HEK293 (cell line): ENCODE measurements at regions not wholly inside any gene's neighbourhood (a gene's known extent, or its start where the extent isn't known, plus 50 kb on each side); places are given as distances from the start of the nearest gene placed in this dataset.

Source experiments
- CTCF ChIA-PET: fragments of 350-600 bp; formaldehyde crosslinking; extraction: SDS; loops from one replicate; lab custom pipeline; 2021; ENCODE audit warnings: antibody characterized with exemption; lab: Yijun Ruan, JAX
- POLR2A ChIA-PET: fragments of 300-600 bp; formaldehyde crosslinking; extraction: SDS; loops from one replicate; lab custom pipeline; 2020; ENCODE audit warnings: antibody characterized with exemption, inconsistent platforms; lab: Yijun Ruan, JAX
- H3K27ac ChIP-seq: fragments of 200-500 bp; sonication (Bioruptor generic); 2 replicates; pipeline ENCODE4 v1.5.1; 2014; ENCODE audit warnings: low read depth, low read length, control low read depth, inconsistent platforms; ENCODE audit errors: extremely low read depth
- H3K36me3 ChIP-seq, 2 experiments: fragments of 200-500 bp in 1 of 2; sonication (Bioruptor generic) in 1 of 2; 1 replicate in 1 of 2; 2 replicates in 1 of 2; pipeline ENCODE4 v1.5.1; 2014 to 2017; ENCODE audit warnings: inconsistent platforms in 2 of 2, low read length in 2 of 2; ENCODE audit not compliant: control insufficient read depth in 2 of 2, insufficient read depth in 1 of 2
- H3K4me1 ChIP-seq: fragments of 200-500 bp; sonication (Bioruptor generic); 2 replicates; pipeline ENCODE4 v1.5.1; 2014; ENCODE audit warnings: mild to moderate bottlenecking, low read length, inconsistent platforms; ENCODE audit not compliant: control insufficient read depth, insufficient read depth
- H3K4me3 ChIP-seq: 2 replicates; pipeline ENCODE4 v1.5.1; 2011; ENCODE audit warnings: low read depth, mild to moderate bottlenecking, control low read depth, low read length, moderate library complexity
- H3K9me3 ChIP-seq: fragments of 200-500 bp; sonication (Bioruptor generic); 2 replicates; pipeline ENCODE4 v1.5.1; 2014; ENCODE audit warnings: low read depth, low read length, inconsistent platforms; ENCODE audit not compliant: control insufficient read depth, insufficient read depth
- EGR2 ChIP-seq: fragments of 450-650 bp; formaldehyde crosslinking; IDR thresholded peaks from 2 replicates; pipeline ENCODE4 v1.5.1; 2016; ENCODE audit warnings: low read depth, missing biosample characterization, missing genetic modification characterization
- FEZF1 ChIP-seq: fragments of 450-650 bp; formaldehyde crosslinking; IDR thresholded peaks from 2 replicates; pipeline ENCODE4 v1.5.1; 2016; ENCODE audit warnings: missing biosample characterization, missing genetic modification characterization
- GLI2 ChIP-seq: fragments of 450-650 bp; formaldehyde crosslinking; IDR thresholded peaks from 2 replicates; pipeline ENCODE4; 2017; ENCODE audit warnings: missing biosample characterization, missing genetic modification characterization, low read depth, borderline replicate concordance
- KLF9 ChIP-seq: fragments of 450-650 bp; formaldehyde crosslinking; IDR thresholded peaks from 2 replicates; pipeline ENCODE4 v1.5.1; 2016; ENCODE audit warnings: missing biosample characterization, missing genetic modification characterization, low read depth
- ZBTB8A ChIP-seq: fragments of 450-650 bp; formaldehyde crosslinking; IDR thresholded peaks from 2 replicates; pipeline ENCODE4 v1.5.1; 2016; ENCODE audit warnings: missing biosample characterization, missing genetic modification characterization
- ZFP3 ChIP-seq: fragments of 450-650 bp; formaldehyde crosslinking; IDR thresholded peaks from 2 replicates; pipeline ENCODE4 v1.5.1; 2016; ENCODE audit warnings: low read depth, missing biosample characterization, missing genetic modification characterization
- ZNF132 ChIP-seq: fragments of 450-650 bp; formaldehyde crosslinking; IDR thresholded peaks from 2 replicates; pipeline ENCODE4 v1.5.1; 2017; ENCODE audit warnings: missing biosample characterization, missing genetic modification characterization, borderline replicate concordance
- ZNF16 ChIP-seq: fragments of 450-650 bp; formaldehyde crosslinking; IDR thresholded peaks from 2 replicates; pipeline ENCODE4 v1.5.1; 2016; ENCODE audit warnings: low read depth, missing biosample characterization, missing genetic modification characterization
- ZNF175 ChIP-seq: fragments of 450-650 bp; formaldehyde crosslinking; IDR thresholded peaks from 2 replicates; pipeline ENCODE4 v1.5.1; 2016; ENCODE audit warnings: missing biosample characterization, missing genetic modification characterization
- ZNF248 ChIP-seq: fragments of 450-650 bp; formaldehyde crosslinking; IDR thresholded peaks from 2 replicates; pipeline ENCODE4 v1.5.1; 2017; ENCODE audit warnings: missing biosample characterization, missing genetic modification characterization
- ZNF324 ChIP-seq: fragments of 450-650 bp; formaldehyde crosslinking; IDR thresholded peaks from 2 replicates; pipeline ENCODE4 v1.5.1; 2016; ENCODE audit warnings: missing biosample characterization, missing genetic modification characterization
- ZNF366 ChIP-seq: fragments of 450-650 bp; formaldehyde crosslinking; conservative IDR thresholded peaks from 2 replicates; pipeline ENCODE4 v1.5.1; 2016; ENCODE audit warnings: missing biosample characterization, missing genetic modification characterization
- ZNF404 ChIP-seq: fragments of 450-650 bp; formaldehyde crosslinking; IDR thresholded peaks from 2 replicates; pipeline ENCODE4 v1.5.1; 2017; ENCODE audit warnings: missing biosample characterization, missing genetic modification characterization
- ZNF48 ChIP-seq: fragments of 450-650 bp; formaldehyde crosslinking; IDR thresholded peaks from 2 replicates; pipeline ENCODE4 v1.5.1; 2016; ENCODE audit warnings: missing biosample characterization, missing genetic modification characterization
- ZNF510 ChIP-seq: fragments of 450-650 bp; formaldehyde crosslinking; IDR thresholded peaks from 2 replicates; pipeline ENCODE4 v1.5.1; 2018; ENCODE audit warnings: mild to moderate bottlenecking, missing genetic modification characterization, missing biosample characterization; ENCODE audit not compliant: insufficient replicate concordance
- ZNF514 ChIP-seq: fragments of 450-650 bp; formaldehyde crosslinking; IDR thresholded peaks from 2 replicates; pipeline ENCODE4 v1.5.1; 2016; ENCODE audit warnings: missing biosample characterization, missing genetic modification characterization
- ZNF701 ChIP-seq: fragments of 450-650 bp; formaldehyde crosslinking; IDR thresholded peaks from 2 replicates; pipeline ENCODE4 v1.5.1; 2016; ENCODE audit warnings: missing biosample characterization, missing genetic modification characterization
- ZNF707 ChIP-seq: fragments of 450-650 bp; formaldehyde crosslinking; IDR thresholded peaks from 2 replicates; pipeline ENCODE4 v1.5.1; 2016; ENCODE audit warnings: missing biosample characterization, missing genetic modification characterization
- ZNF777 ChIP-seq: fragments of 450-650 bp; formaldehyde crosslinking; IDR thresholded peaks from 2 replicates; pipeline ENCODE4 v1.5.1; 2017; ENCODE audit warnings: missing biosample characterization, missing genetic modification characterization, borderline replicate concordance
- ZNF785 ChIP-seq: fragments of 450-650 bp; formaldehyde crosslinking; IDR thresholded peaks from 2 replicates; pipeline ENCODE4 v1.5.1; 2016; ENCODE audit warnings: missing biosample characterization, missing genetic modification characterization
- ZNF837 ChIP-seq: fragments of 450-650 bp; formaldehyde crosslinking; IDR thresholded peaks from 2 replicates; pipeline ENCODE4 v1.5.1; 2016; ENCODE audit warnings: missing biosample characterization, missing genetic modification characterization
- ZNF843 ChIP-seq: fragments of 450-650 bp; formaldehyde crosslinking; IDR thresholded peaks from 2 replicates; pipeline ENCODE4 v1.5.1; 2016; ENCODE audit warnings: missing biosample characterization, missing genetic modification characterization
- TF ChIP-seq, protein P1 (sequence below): fragments of 450-650 bp; formaldehyde crosslinking; IDR thresholded peaks from 2 replicates; pipeline ENCODE4 v1.5.1; 2016; ENCODE audit warnings: missing biosample characterization, missing genetic modification characterization
- TF ChIP-seq, protein P2 (sequence below): fragments of 450-650 bp; formaldehyde crosslinking; IDR thresholded peaks from 2 replicates; pipeline ENCODE4 v1.5.1; 2016; ENCODE audit warnings: missing biosample characterization, missing genetic modification characterization
- TF ChIP-seq, protein P3 (sequence below): fragments of 450-650 bp; formaldehyde crosslinking; IDR thresholded peaks from 2 replicates; pipeline ENCODE4 v1.5.1; 2016; ENCODE audit warnings: missing biosample characterization, missing genetic modification characterization
- TF ChIP-seq, protein P4 (sequence below): fragments of 450-650 bp; formaldehyde crosslinking; optimal IDR thresholded peaks from 2 replicates; pipeline ENCODE3; 2016; ENCODE audit warnings: missing biosample characterization, mild to moderate bottlenecking, missing genetic modification characterization

DNA sequence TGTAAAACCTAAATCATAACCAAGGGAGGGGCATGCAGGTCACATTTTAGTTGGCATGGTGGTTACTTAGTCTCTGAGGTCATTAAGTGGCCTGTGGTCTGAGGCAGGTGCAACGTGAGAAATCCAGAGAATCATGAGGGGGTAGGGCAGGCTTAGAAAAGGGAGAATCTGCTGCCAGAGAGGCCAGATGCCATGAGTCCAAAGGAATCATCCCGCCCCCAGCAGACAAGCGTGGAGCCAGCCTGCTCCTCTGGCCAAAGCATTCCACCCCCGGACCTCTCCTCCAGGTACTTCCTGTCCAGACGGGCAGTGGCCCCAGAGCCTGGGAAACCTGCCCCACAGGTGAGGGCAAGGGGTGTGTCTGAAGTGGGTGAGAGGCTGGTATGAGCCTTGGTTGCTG lies 196.4 kb upstream of the ZNF32 start:
- POLR2A ChIA-PET: no interaction called here
- Histone ChIP-seq H3K36me3 (no peaks in the 10 kb centered on the region), H3K4me1 (no peaks in the 10 kb centered on the region), H3K4me3 (no peak overlapping the region), H3K27ac (no peak overlapping the region), H3K9me3 (no peaks in the 10 kb centered on the region)
- TF ChIP-seq KLF9 (tag by site-specific recombination): no peak
- TF ChIP-seq ZNF785 (tag by site-specific recombination): no peak
- TF ChIP-seq ZNF701 (tag by site-specific recombination): no peak
- TF ChIP-seq ZNF132 (tag by site-specific recombination): no peak
- no peak for TF ChIP-seq ZNF510
- TF ChIP-seq GLI2 (tag by site-specific recombination): no peak
- TF ChIP-seq EGR2 (tag by site-specific recombination): no peak
- TF ChIP-seq ZNF837 (tag by site-specific recombination): no peak
- no peak for TF ChIP-seq ZNF366 (tag by site-specific recombination)
- TF ChIP-seq ZNF707 (tag by site-specific recombination): no peak
- TF ChIP-seq ZBTB8A (tag by site-specific recombination): no peak
- TF ChIP-seq ZNF175 (tag by site-specific recombination): no peak
- TF ChIP-seq ZNF16 (tag by site-specific recombination): no peak
- TF ChIP-seq ZFP3 (tag by site-specific recombination): no peak
- CTCF ChIA-PET: no interaction called here

DNA sequence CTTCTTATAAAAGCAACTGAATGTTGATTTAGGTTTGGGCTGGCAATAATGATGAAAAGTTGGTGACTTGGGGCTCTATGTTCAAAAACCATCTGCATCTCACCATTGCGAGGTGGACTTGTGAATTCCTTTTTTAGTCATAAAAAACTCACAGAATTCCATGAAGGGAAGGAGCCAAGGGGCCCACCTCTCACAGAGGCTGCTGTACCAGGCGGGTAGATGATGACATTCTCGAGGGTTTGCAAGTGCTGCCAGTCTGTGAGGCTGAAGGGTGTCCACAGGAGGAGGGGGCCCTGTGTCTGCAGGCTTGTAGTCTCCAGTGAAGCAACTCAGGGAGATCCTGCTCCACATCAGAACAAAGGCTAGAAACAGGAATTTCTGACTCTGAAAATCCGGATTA lies 195.5 kb upstream of the ZNF32 start:
- no peaks in the 10 kb centered on the region for H3K36me3 ChIP-seq
- ChIA-PET POLR2A (no interaction called here), CTCF (no interaction called here)
- no peaks in the 10 kb centered on the region for H3K4me1 ChIP-seq
- no peaks in the 10 kb centered on the region for H3K9me3 ChIP-seq
- H3K27ac ChIP-seq: no peak overlapping the region
- TF ChIP-seq, protein P1, sequence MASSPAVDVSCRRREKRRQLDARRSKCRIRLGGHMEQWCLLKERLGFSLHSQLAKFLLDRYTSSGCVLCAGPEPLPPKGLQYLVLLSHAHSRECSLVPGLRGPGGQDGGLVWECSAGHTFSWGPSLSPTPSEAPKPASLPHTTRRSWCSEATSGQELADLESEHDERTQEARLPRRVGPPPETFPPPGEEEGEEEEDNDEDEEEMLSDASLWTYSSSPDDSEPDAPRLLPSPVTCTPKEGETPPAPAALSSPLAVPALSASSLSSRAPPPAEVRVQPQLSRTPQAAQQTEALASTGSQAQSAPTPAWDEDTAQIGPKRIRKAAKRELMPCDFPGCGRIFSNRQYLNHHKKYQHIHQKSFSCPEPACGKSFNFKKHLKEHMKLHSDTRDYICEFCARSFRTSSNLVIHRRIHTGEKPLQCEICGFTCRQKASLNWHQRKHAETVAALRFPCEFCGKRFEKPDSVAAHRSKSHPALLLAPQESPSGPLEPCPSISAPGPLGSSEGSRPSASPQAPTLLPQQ (tag by site-specific recombination): 0 out of 2 replicates have a peak, but pooled peaks have one; percentile 26
- TF ChIP-seq ZNF404: no peak
- no peak overlapping the region for H3K4me3 ChIP-seq

DNA sequence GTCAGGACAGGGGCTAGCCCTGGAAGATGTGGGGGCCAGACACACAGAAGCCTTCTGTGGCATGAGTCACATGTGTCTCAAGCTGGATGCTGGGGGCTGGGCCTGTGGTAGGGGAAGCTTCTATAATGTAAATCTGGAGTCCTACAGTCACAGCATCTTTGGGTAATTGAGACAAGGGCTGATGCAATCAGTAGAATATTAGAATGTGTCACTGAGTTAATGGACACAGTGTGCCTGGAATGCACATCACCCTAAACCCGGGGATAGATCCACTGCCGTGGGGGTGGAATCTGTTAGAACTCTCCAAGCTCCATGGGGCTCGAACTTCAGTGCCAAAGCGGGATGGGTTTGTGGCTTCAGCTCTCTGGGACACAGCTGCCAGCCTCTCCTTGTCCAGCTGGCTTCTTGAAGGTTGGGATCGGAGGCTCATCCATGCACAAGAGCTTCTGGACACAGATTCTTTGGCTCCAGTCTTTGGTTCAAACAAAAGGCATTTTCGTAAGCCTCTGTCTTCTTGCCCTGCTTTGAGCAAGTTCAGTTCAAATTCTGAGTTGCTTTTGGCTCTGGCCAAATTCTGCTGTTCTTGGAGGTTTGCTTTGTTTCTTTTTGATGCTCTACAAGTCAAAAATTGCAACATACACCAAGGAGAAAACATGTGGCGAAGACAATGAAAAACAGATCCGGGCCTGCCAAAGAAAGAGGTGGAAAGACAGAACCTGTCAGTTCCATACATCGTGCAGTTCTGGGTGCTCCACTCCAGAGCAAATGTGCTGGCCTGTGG lies 194.8 kb upstream of the ZNF32 start:
- no peak overlapping the region for H3K27ac ChIP-seq
- H3K36me3 ChIP-seq: no peaks in the 10 kb centered on the region
- H3K4me3 ChIP-seq: no peak overlapping the region
- H3K4me1 ChIP-seq: no peaks in the 10 kb centered on the region
- no peaks in the 10 kb centered on the region for H3K9me3 ChIP-seq
- ChIA-PET POLR2A (no interaction called here), CTCF (interaction anchor here (0.7 kb wide), 1 partner anchor 45 kb away, joined by 3 read pairs; no protein-coding TSS in a partner anchor)
- TF ChIP-seq ZNF843 (tag by site-specific recombination) (no peak), ZNF248 (tag by site-specific recombination) (no peak), FEZF1 (tag by site-specific recombination) (no peak), ZNF777 (tag by site-specific recombination) (no peak), ZNF324 (no peak), ZNF48 (tag by site-specific recombination) (no peak), ZNF514 (tag by site-specific recombination) (no peak)
- TF ChIP-seq, protein P2, sequence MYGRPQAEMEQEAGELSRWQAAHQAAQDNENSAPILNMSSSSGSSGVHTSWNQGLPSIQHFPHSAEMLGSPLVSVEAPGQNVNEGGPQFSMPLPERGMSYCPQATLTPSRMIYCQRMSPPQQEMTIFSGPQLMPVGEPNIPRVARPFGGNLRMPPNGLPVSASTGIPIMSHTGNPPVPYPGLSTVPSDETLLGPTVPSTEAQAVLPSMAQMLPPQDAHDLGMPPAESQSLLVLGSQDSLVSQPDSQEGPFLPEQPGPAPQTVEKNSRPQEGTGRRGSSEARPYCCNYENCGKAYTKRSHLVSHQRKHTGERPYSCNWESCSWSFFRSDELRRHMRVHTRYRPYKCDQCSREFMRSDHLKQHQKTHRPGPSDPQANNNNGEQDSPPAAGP (tag by site-specific recombination): no peak
- TF ChIP-seq, protein P3, sequence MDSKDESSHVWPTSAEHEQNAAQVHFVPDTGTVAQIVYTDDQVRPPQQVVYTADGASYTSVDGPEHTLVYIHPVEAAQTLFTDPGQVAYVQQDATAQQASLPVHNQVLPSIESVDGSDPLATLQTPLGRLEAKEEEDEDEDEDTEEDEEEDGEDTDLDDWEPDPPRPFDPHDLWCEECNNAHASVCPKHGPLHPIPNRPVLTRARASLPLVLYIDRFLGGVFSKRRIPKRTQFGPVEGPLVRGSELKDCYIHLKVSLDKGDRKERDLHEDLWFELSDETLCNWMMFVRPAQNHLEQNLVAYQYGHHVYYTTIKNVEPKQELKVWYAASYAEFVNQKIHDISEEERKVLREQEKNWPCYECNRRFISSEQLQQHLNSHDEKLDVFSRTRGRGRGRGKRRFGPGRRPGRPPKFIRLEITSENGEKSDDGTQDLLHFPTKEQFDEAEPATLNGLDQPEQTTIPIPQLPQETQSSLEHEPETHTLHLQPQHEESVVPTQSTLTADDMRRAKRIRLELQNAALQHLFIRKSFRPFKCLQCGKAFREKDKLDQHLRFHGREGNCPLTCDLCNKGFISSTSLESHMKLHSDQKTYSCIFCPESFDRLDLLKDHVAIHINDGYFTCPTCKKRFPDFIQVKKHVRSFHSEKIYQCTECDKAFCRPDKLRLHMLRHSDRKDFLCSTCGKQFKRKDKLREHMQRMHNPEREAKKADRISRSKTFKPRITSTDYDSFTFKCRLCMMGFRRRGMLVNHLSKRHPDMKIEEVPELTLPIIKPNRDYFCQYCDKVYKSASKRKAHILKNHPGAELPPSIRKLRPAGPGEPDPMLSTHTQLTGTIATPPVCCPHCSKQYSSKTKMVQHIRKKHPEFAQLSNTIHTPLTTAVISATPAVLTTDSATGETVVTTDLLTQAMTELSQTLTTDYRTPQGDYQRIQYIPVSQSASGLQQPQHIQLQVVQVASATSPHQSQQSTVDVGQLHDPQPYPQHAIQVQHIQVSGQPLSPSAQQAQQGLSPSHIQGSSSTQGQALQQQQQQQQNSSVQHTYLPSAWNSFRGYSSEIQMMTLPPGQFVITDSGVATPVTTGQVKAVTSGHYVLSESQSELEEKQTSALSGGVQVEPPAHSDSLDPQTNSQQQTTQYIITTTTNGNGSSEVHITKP: no peak
- TF ChIP-seq, protein P4, sequence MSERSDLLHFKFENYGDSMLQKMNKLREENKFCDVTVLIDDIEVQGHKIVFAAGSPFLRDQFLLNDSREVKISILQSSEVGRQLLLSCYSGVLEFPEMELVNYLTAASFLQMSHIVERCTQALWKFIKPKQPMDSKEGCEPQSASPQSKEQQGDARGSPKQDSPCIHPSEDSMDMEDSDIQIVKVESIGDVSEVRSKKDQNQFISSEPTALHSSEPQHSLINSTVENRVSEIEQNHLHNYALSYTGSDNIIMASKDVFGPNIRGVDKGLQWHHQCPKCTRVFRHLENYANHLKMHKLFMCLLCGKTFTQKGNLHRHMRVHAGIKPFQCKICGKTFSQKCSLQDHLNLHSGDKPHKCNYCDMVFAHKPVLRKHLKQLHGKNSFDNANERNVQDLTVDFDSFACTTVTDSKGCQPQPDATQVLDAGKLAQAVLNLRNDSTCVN (tag by site-specific recombination): no peak
